K562 (cell line): ENCODE measurements at regions not wholly inside any gene's neighbourhood (a gene's known extent, or its start where the extent isn't known, plus 50 kb on each side); places are given as distances from the start of the nearest gene placed in this dataset.

Experiments used
- EHMT2 ChIP-seq: fragments of 450-650 bp; IDR thresholded peaks from 2 replicates; pipeline ENCODE4 v1.6.1; 2018; ENCODE audit warnings: antibody characterized with exemption
- ETV5 ChIP-seq: sonication (generic); formaldehyde crosslinking; IDR thresholded peaks from 2 replicates; pipeline ENCODE4 v1.4.0; 2020; ENCODE audit warnings: low read depth, mild to moderate bottlenecking, missing genetic modification reagents
- TF ChIP-seq, protein P1 (sequence below): conservative IDR thresholded peaks from 2 replicates; pipeline ENCODE4 v1.6.1; 2011; ENCODE audit warnings: low read depth, mild to moderate bottlenecking, low read length; ENCODE audit not compliant: control insufficient read depth
- TF ChIP-seq, protein P2 (sequence below): sonication (generic); formaldehyde crosslinking; IDR thresholded peaks from 2 replicates; pipeline ENCODE4 v1.8.0; 2022; ENCODE audit warnings: mild to moderate bottlenecking, low read depth, missing genetic modification reagents
- TF ChIP-seq, protein P3 (sequence below): sonication (generic); formaldehyde crosslinking; IDR thresholded peaks from 2 replicates; pipeline ENCODE4 v1.5.0; 2020; ENCODE audit warnings: missing genetic modification reagents

DNA sequence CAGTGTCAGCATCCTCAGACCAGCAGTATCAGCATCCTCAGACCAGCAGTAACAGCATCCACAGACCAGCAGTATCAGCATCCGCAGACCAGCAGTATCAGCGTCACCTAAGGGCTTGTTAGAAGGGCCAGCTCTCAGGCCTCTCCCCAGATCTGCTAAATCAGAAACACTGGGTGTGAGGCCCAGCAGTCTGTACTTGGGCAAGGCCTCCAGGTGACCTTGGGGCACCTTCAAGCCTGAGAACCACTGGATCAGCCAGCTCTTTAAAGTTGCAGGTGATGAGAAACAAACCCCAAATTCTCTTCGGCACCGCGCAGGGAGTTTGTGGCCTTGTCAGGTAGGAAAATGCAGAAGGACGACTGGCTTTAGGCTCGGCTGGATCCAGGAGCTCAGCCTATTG lies 290.5 kb upstream of the CDH4 start:
- TF ChIP-seq, protein P1, sequence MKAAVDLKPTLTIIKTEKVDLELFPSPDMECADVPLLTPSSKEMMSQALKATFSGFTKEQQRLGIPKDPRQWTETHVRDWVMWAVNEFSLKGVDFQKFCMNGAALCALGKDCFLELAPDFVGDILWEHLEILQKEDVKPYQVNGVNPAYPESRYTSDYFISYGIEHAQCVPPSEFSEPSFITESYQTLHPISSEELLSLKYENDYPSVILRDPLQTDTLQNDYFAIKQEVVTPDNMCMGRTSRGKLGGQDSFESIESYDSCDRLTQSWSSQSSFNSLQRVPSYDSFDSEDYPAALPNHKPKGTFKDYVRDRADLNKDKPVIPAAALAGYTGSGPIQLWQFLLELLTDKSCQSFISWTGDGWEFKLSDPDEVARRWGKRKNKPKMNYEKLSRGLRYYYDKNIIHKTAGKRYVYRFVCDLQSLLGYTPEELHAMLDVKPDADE = no peak
- no peak for TF ChIP-seq EHMT2
- no peak for TF ChIP-seq ETV5 (CRISPR knock-in tag)
- TF ChIP-seq, protein P2, sequence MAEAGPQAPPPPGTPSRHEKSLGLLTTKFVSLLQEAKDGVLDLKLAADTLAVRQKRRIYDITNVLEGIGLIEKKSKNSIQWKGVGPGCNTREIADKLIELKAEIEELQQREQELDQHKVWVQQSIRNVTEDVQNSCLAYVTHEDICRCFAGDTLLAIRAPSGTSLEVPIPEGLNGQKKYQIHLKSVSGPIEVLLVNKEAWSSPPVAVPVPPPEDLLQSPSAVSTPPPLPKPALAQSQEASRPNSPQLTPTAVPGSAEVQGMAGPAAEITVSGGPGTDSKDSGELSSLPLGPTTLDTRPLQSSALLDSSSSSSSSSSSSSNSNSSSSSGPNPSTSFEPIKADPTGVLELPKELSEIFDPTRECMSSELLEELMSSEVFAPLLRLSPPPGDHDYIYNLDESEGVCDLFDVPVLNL (CRISPR knock-in tag) = no peak
- TF ChIP-seq, protein P3, sequence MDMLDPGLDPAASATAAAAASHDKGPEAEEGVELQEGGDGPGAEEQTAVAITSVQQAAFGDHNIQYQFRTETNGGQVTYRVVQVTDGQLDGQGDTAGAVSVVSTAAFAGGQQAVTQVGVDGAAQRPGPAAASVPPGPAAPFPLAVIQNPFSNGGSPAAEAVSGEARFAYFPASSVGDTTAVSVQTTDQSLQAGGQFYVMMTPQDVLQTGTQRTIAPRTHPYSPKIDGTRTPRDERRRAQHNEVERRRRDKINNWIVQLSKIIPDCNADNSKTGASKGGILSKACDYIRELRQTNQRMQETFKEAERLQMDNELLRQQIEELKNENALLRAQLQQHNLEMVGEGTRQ (CRISPR knock-in tag) = no peak
